DMS79 (cell line): ENCODE measurements at regions not wholly inside any gene's neighbourhood (a gene's known extent, or its start where the extent isn't known, plus 50 kb on each side); places are given as distances from the start of the nearest gene placed in this dataset.

Experiments used
- DNase-seq: peaks from one replicate; lab custom pipeline; 2025; lab: John Stamatoyannopoulos, UW

GRCh38 chr6:137690034-137690433, 177.0 kb upstream of the TNFAIP3 start:
- no peak for DNase-seq

GRCh38 chr6:137690721-137691120, 176.3 kb upstream of the TNFAIP3 start:
- DNase-seq: no peak

GRCh38 chr6:137692308-137692707, 174.8 kb upstream of the TNFAIP3 start:
- DNase-seq: no peak

DNA sequence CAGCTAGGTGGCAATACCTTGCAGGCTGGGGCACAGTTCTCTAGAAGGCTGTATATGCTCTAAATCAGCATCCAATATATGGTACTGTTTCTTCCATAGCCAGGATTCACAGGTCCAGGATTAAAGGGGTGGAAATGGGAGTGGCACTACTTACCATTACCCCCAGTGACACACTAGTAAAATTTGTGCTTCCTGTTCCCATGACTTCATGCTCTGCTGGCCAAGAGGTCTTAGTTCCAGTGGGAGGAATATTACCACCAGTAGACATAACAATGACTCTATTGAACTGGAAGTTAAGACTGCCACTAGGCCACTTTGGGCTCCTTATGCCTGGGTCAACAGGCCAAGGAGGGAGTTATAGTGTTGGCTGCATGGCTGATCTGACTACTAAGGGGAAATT, 174.3 kb upstream of the TNFAIP3 start:
- DNase-seq: no peak

- DNase-seq: no peak
Measured at GRCh38 chr6:137693711-137694110, 173.3 kb upstream of the TNFAIP3 start.

GRCh38 chr6:137696765-137697164, 170.3 kb upstream of the TNFAIP3 start:
- DNase-seq: no peak

- no peak for DNase-seq
Measured at GRCh38 chr6:137697267-137697938, 169.7 kb upstream of the TNFAIP3 start.

DNA sequence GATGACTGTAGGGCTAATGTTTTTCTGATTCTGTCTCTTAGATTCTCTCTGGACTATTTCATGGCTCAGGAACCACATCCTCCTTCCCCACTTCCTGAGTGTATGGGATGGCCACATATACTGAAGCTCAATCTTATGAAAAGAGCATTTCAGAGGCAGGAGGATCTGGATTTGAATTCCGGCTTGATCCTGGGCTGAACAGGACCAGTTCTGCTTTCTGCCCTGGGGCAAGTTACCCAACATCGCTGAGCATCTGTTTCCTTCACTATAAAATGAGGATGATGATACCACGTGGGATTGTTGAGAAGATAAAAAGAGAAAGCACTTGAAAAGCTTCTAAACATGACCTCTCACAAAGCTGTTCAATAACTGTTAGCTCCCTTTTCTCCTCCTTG, 168.4 kb upstream of the TNFAIP3 start:
- DNase-seq: no peak

DNA sequence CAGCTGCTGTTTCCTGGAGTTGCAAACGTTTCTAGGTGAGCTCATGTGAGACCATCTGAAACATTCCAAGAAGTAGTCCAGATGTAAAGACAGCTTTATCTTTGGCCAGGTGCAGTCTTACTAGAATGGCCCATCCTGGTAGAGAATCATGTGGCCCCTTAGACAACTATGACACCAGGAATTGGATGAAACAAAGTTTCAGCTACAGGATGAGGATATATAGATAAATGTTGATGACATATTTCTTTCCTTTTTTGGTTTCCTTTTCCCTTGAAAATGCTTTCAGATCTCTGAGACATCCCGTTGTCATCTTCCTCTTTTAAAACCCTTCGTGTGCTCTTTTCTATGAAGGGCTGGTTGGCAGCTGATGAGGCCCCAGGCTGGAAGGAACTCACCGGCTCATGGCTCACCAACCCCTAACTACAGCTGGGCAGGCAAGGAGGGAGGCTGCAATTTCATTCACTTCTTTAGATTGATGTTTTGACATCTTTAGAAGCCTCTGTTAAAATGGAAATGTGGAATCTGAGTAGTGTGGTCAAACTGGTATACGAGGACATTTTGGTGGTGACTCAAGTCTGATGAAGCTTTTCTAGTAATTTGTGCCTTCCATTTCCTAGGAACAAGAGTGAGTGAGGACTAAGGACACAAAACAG, 167.9 kb upstream of the TNFAIP3 start:
- DNase-seq: no peak

DNA sequence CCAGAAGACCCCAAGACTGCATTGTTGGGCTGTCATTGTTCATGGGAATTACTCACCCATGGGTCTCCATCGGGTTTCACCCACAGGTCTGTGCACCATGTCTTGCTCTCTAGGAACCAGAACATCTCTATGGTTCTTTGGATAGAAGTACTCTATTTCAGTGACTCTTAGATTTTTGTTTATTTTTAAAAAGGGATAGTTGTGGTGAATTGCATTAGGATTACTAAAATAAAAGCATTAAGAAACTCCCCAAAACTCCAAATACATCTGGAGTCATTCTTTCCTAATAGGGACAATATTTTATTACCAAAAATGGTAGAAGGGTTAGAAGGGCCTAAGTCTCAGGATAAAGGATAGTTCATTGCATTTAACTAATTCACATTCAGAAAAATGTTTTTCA, 166.9 kb upstream of the TNFAIP3 start:
- DNase-seq: no peak

DNA sequence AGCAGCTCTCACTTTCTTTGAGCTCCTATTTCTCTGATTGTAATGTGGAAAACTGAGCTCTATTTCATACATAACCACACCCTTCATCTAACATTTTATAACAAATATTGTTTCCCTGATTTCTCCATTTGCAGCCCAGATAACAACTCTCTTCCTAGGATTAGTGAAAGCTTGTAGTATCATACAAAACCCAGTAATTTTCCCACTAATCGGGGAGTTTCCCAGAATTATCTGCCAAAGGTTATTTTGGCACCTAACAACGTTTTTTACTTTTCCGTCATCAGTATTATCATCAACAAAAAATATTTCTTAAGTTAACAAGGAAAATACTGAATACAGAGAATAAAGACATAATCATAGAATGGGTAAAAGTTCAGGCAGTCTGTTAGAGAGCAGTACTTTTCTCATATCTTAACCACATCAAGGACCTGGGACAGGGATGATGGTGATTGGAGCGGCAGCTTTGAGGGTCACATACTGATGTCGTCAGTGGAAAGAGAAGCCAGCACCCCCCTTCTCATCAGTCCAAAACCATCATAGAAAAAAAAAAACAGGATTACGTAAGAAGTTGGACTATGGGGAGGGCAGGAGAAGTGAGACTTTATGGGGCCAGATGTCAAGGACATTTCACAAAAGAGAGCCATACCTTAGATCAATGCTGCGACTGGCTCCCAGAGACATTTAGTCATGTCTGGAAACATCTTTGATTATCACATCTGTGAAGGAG, 166.1 kb upstream of the TNFAIP3 start:
- DNase-seq: no peak

- no peak for DNase-seq
Measured at GRCh38 chr6:137701942-137702341, 165.1 kb upstream of the TNFAIP3 start.

DNA sequence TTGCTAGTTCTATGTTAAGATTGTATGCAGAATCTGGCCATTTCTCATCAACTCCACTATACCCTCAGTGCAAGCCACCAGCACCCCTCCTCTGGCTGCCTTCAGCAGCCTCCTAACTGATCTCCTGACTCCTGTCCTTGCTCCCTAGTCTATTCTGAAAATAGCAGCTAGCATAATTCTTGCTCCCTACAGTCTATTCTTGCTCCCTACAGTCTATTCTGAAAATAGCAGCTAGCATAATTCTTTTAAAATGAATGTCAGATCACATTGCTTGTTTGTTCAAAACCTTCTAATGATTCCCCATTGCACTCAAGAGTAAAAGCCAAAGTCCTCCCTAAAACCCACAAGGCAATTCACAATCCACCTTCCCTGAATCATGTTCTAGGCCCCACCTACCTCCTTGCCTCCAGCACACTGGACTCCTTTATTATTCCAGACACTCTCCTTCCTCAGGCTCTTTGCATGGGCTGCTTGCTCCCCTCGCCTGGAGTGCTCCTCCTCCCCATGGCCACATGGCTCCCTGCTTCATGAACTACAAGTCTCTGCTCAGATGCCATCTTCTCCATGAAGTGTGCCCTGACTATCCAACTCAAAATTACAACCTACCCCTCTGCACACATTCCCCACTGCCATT, 164.2 kb upstream of the TNFAIP3 start:
- no peak for DNase-seq

DNA sequence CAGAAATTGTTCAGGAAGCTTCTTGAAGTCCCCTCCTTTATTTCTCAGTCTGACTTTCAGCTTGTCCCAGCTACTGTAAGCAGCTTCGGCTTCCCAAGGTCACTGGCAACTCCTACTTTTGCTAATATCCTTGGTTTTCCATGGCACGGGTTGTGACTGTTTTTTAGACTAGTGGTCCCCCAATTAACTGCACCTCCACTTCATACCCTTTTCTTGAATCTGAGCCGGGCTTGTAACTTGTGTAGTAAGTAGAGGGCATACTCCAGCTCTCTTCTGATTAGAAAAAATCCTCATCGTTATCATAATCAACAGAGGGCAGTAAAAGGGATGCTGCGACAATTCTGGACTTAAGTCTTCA, 162.3 kb upstream of the TNFAIP3 start:
- no peak for DNase-seq

GRCh38 chr6:137705160-137706082, 161.6 kb upstream of the TNFAIP3 start:
- DNase-seq: no peak

DNA sequence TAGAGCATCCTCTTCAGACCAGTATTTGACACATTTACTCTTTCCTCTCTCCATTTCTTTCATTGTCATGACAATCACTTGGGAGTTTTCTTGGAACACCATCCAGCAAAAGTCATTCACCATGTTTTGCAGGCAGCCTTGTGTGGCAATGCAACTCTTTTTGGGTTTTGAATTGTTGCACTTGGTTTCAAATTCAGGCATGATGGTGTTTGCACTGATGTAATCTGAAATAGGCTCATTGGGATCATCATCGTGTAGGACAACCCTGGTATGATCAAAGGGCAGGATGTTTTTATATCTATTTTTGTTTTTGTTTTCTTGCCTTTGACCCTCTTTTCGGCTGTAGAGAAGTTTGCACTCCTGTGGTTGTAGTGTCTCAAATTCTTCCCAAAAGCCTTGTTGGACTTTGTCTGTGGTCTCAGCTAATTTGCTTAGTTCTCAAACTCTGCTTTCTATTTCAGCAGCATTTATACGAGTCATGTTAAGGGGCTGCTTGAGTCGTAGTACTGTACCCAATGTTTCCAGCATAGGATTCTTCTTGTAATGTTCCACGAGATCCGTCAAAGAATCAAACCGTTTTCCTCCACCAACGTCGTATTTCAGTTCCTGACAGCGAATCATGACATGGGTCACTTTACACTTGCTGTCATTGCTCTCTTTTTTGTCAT, 160.8 kb upstream of the TNFAIP3 start:
- no peak for DNase-seq

- no peak for DNase-seq
Measured at GRCh38 chr6:137707038-137707589, 159.9 kb upstream of the TNFAIP3 start.

- peak; percentile 17 for DNase-seq
Measured at GRCh38 chr6:137707590-137708360, 159.3 kb upstream of the TNFAIP3 start.

DNA sequence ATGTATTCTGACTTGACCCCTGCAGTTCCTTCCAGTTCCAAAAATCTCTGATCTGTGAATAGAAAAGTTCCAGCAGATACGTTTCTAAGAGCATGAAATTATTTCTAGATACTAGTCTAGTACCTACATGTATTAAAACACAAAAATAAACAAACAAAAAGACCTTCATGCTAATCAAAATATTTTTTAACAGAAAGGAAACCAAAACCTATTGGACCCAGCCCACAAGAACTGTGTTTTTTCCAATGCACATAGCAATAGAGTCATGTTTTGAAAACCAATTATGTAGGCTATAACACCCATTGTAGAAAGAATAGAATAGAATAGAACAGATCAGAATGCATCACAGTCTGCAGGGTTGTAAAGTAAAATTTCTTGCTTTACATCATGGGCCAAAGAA, 158.6 kb upstream of the TNFAIP3 start:
- DNase-seq: no peak
